GM20000 (cell line): ENCODE measurements at regions not wholly inside any gene's neighbourhood (a gene's known extent, or its start where the extent isn't known, plus 50 kb on each side); places are given as distances from the start of the nearest gene placed in this dataset.

Source experiments
- DNase-seq: peaks from one replicate; pipeline ENCODE4 v3.0.0; 2012; ENCODE audit warnings: low spot score
- CTCF ChIP-seq: IDR thresholded peaks from 2 replicates; pipeline ENCODE4 v1.5.1; 2012; ENCODE audit warnings: mild to moderate bottlenecking, control low read depth; ENCODE audit errors: extremely low read depth, missing control alignments

- DNase-seq, result no peak
- no peak for TF ChIP-seq CTCF
These were observed 50.5 kb upstream of the FOXK1 start for GRCh38 chr7:4631380-4632179.
